Left colon (tissue), 2 donors: ENCODE measurements at regions not wholly inside any gene's neighbourhood (a gene's known extent, or its start where the extent isn't known, plus 50 kb on each side); places are given as distances from the start of the nearest gene placed in this dataset.

ENCODE experiments used
- ATAC-seq: fragments of 200-7000 bp; cut with Tn5 transposase; one replicate; pipeline ENCODE4 v1.9.1; 2020; ENCODE audit warnings: mild to moderate bottlenecking, moderate library complexity
- DNase-seq, 2 donors: peaks; one replicate each; pipeline ENCODE4 v3.0.0-alpha.2; 2020
- intact Hi-C, 2 donors: fragments of 100-400 bp; cut with DNase I in 1 of 2; cut with micrococcal nuclease in 1 of 2; formaldehyde crosslinking; loops; one replicate each; pipeline versions ENCODE4 v1.11.2 to v1.14.0; 2022; cut with DNase I, micrococcal nuclease
- donor health status: DM: no; HTN: no; CAD: no.
- donor health status: DM: yes; HTN: yes; CAD: no.

GRCh38 chr14:53896726-53897125 lies 59.9 kb downstream of the BMP4 start:
- ATAC-seq (no peak), DNase-seq (no peak)
- intact Hi-C loops: no loop called here

- intact Hi-C loops: no loop called here
- ATAC-seq (no peak), DNase-seq (no peak)
These were observed 62.2 kb downstream of the BMP4 start for GRCh38 chr14:53894456-53894855.

- intact Hi-C loops: no loop called here
- ATAC-seq (no peak), DNase-seq (no peak)
These were observed 63.3 kb downstream of the BMP4 start for GRCh38 chr14:53893374-53893773.

- ATAC-seq: no peak
- intact Hi-C loops: no loop called here
- no peak for DNase-seq
These were observed 66.0 kb downstream of the BMP4 start for GRCh38 chr14:53890611-53891101.

- DNase-seq (peak; percentile 31 to 38), ATAC-seq (peak; percentile 92)
- intact Hi-C loops: no loop called here
These were observed 67.9 kb downstream of the BMP4 start for GRCh38 chr14:53888535-53889386.

- DNase-seq (no peak), ATAC-seq (no peak)
- intact Hi-C loops: no loop called here
These were observed 71.4 kb downstream of the BMP4 start for GRCh38 chr14:53885136-53885640.

GRCh38 chr14:53884601-53885000 lies 72.0 kb downstream of the BMP4 start:
- DNase-seq (no peak), ATAC-seq (no peak)
- intact Hi-C loops: no loop called here

- intact Hi-C loops: no loop called here
- ATAC-seq: no peak
- DNase-seq: no peak
These were observed 72.9 kb downstream of the BMP4 start for GRCh38 chr14:53883739-53884138.

- intact Hi-C loops: no loop called here
- DNase-seq (no peak), ATAC-seq (peak; percentile 63)
These were observed 73.9 kb downstream of the BMP4 start for GRCh38 chr14:53882684-53883083.

- intact Hi-C loops: no loop called here
- no peak for DNase-seq
- no peak for ATAC-seq
These were observed 74.7 kb downstream of the BMP4 start for GRCh38 chr14:53881921-53882320.

GRCh38 chr14:53881161-53881871 lies 75.3 kb downstream of the BMP4 start:
- intact Hi-C loops: no loop called here
- DNase-seq (no peak), ATAC-seq (no peak)

- intact Hi-C loops: no loop called here
- DNase-seq (no peak), ATAC-seq (no peak)
These were observed 75.9 kb downstream of the BMP4 start for GRCh38 chr14:53880761-53881160.

GRCh38 chr14:53879747-53880146 lies 76.9 kb downstream of the BMP4 start:
- intact Hi-C loops: no loop called here
- ATAC-seq: no peak
- DNase-seq: no peak

GRCh38 chr14:53879022-53879686 lies 77.5 kb downstream of the BMP4 start:
- ATAC-seq (no peak), DNase-seq (no peak)
- intact Hi-C loops: no loop called here

- no peak for ATAC-seq
- no peak for DNase-seq
- intact Hi-C loops: no loop called here
These were observed 81.2 kb downstream of the BMP4 start for GRCh38 chr14:53875324-53875897.

GRCh38 chr14:53874704-53875103 lies 81.9 kb downstream of the BMP4 start:
- DNase-seq (no peak), ATAC-seq (no peak)
- intact Hi-C loops: no loop called here

- intact Hi-C loops: no loop called here
- DNase-seq (no peak), ATAC-seq (no peak)
These were observed 83.9 kb downstream of the BMP4 start for GRCh38 chr14:53872681-53873089.

GRCh38 chr14:53871951-53872350 lies 84.7 kb downstream of the BMP4 start:
- intact Hi-C loops: no loop called here
- no peak for DNase-seq
- ATAC-seq: no peak

- intact Hi-C loops: no loop called here
- ATAC-seq: peak; percentile 61
- DNase-seq: no peak
These were observed 85.6 kb downstream of the BMP4 start for GRCh38 chr14:53871011-53871410.
